WTC11 (cell line): ENCODE measurements at regions not wholly inside any gene's neighbourhood (a gene's known extent, or its start where the extent isn't known, plus 50 kb on each side); places are given as distances from the start of the nearest gene placed in this dataset.

Source experiments
- ATAC-seq: fragments of 200-7000 bp; cut with Tn5 transposase; 2 replicates; pipeline ENCODE4 v1.10.0; 2021; ENCODE audit warnings: mild to moderate bottlenecking, moderate library complexity
- CTCF ChIA-PET: fragments of 300-600 bp; sonication (Branson Sonifier 250); formaldehyde crosslinking; loops from one replicate; lab custom pipeline; 2021; ENCODE audit warnings: antibody characterized with exemption; lab: Charles Lee
- POLR2A ChIA-PET: fragments of 350-600 bp; sonication (Branson Sonifier 250); formaldehyde crosslinking; loops from one replicate; lab custom pipeline; 2021; ENCODE audit warnings: antibody characterized with exemption; lab: Charles Lee
- DNase-seq: peaks from one replicate; pipeline ENCODE4 v3.0.0; 2021; ENCODE audit warnings: low spot score
- H3K27ac Mint-ChIP-seq: 2 replicates; pipeline ENCODE4 v1.8.0; 2021; ENCODE audit warnings: mixed read lengths
- H3K27me3 Mint-ChIP-seq: 2 replicates; pipeline ENCODE4 v1.8.0; 2021; ENCODE audit warnings: low read depth, mild to moderate bottlenecking, moderate library complexity, mixed read lengths
- H3K36me3 Mint-ChIP-seq: 2 replicates; pipeline ENCODE4 v1.8.0; 2021; ENCODE audit warnings: mixed read lengths
- H3K4me1 Mint-ChIP-seq: 2 replicates; pipeline ENCODE4 v1.8.0; 2022; ENCODE audit warnings: mixed read lengths
- H3K4me3 Mint-ChIP-seq: 2 replicates; pipeline ENCODE4 v1.8.0; 2021; ENCODE audit warnings: mild to moderate bottlenecking, moderate library complexity, mixed read lengths
- H3K9me3 Mint-ChIP-seq: 2 replicates; pipeline ENCODE4 v1.8.0; 2021; ENCODE audit warnings: mixed read lengths
- CTCF ChIP-seq: fragments of 200-600 bp; IDR thresholded peaks from 2 replicates; pipeline ENCODE4 v1.8.0; 2022; ENCODE audit warnings: antibody characterized with exemption
- E2F4 ChIP-seq: sonication (generic); formaldehyde crosslinking; IDR thresholded peaks from 2 replicates; pipeline ENCODE4 v1.8.1; 2022; ENCODE audit warnings: low read depth, mild to moderate bottlenecking, moderate library complexity, missing genetic modification reagents, borderline replicate concordance
- EMX1 ChIP-seq: fragments of 250-450 bp; sonication (Bioruptor Pico); IDR thresholded peaks from 2 replicates; pipeline ENCODE4 v1.8.0; 2021; ENCODE audit warnings: mild to moderate bottlenecking
- GRHL2 ChIP-seq: fragments of 250-450 bp; sonication (Bioruptor Pico); IDR thresholded peaks from 2 replicates; pipeline ENCODE4 v1.8.0; 2022; ENCODE audit warnings: mild to moderate bottlenecking, moderate library complexity; ENCODE audit not compliant: insufficient replicate concordance, severe bottlenecking
- HMGXB4 ChIP-seq: sonication (generic); formaldehyde crosslinking; IDR thresholded peaks from 2 replicates; pipeline ENCODE4 v1.8.1; 2023; ENCODE audit warnings: mild to moderate bottlenecking, moderate library complexity, missing genetic modification reagents
- IRF2 ChIP-seq: sonication (generic); formaldehyde crosslinking; IDR thresholded peaks from 2 replicates; pipeline ENCODE4 v1.8.0; 2022; ENCODE audit warnings: low read depth, missing genetic modification reagents, borderline replicate concordance
- NFATC4 ChIP-seq: fragments of 250-450 bp; sonication (Bioruptor Pico); IDR thresholded peaks from 2 replicates; pipeline ENCODE4 v1.9.0; 2021; ENCODE audit warnings: mild to moderate bottlenecking
- OVOL2 ChIP-seq: fragments of 250-450 bp; sonication (Bioruptor Pico); IDR thresholded peaks from 2 replicates; pipeline ENCODE4 v1.9.0; 2021; ENCODE audit warnings: mild to moderate bottlenecking, borderline replicate concordance
- SMAD4 ChIP-seq: sonication (generic); formaldehyde crosslinking; IDR thresholded peaks from 2 replicates; pipeline ENCODE4 v1.8.0; 2022; ENCODE audit warnings: mild to moderate bottlenecking, missing genetic modification reagents
- ZBTB43 ChIP-seq: sonication (generic); formaldehyde crosslinking; IDR thresholded peaks from 2 replicates; pipeline ENCODE4 v1.8.1; 2023; ENCODE audit warnings: mild to moderate bottlenecking, missing genetic modification reagents
- ZNF219 ChIP-seq: sonication (generic); formaldehyde crosslinking; IDR thresholded peaks from 2 replicates; pipeline ENCODE4 v1.8.0; 2023; ENCODE audit warnings: missing genetic modification reagents, mild to moderate bottlenecking, borderline replicate concordance
- ZNF263 ChIP-seq: sonication (generic); formaldehyde crosslinking; IDR thresholded peaks from 2 replicates; pipeline ENCODE4 v1.8.1; 2022; ENCODE audit warnings: low read depth, mild to moderate bottlenecking, moderate library complexity, missing genetic modification reagents
- ZNF396 ChIP-seq: fragments of 250-450 bp; sonication (Bioruptor Pico); IDR thresholded peaks from 2 replicates; pipeline ENCODE4 v1.8.0; 2021; ENCODE audit warnings: mild to moderate bottlenecking, moderate library complexity, borderline replicate concordance
- TF ChIP-seq, protein P1 (sequence below): sonication (generic); formaldehyde crosslinking; IDR thresholded peaks from 2 replicates; pipeline ENCODE4 v1.8.0; 2022; ENCODE audit warnings: mild to moderate bottlenecking, missing genetic modification reagents
- TF ChIP-seq, protein P2 (sequence below): sonication (generic); formaldehyde crosslinking; IDR thresholded peaks from 2 replicates; pipeline ENCODE4 v1.8.0; 2022; ENCODE audit warnings: missing genetic modification reagents

DNA sequence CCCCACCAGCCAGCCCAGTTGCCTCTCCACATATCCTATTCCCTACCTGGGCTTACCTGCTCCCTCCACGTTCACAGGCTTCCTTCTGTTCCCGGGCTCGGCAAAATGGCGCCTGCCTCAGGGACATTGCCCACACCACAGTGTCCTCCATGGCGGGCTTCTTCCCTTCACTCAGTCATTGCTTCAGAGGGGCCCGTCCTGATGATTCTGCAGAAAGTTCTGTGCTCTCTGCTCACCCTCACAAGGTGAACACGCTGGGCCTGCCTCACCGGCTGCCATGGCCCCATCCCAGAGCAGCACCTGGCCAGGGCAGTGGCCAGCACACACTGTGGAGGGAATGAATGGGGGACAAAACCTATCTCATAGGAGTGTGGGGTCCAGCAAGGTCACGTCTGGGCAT, 313.0 kb downstream of the GADD45G start:
- H3K4me3 Mint-ChIP-seq, result no peak overlapping the region
- ChIA-PET POLR2A (no interaction called here), CTCF (interaction anchor here (5.5 kb wide), 1 partner anchor 315 kb away, joined by 63 read pairs; no protein-coding TSS in a partner anchor)
- H3K27ac Mint-ChIP-seq, result no peak overlapping the region
- H3K4me1 Mint-ChIP-seq, result peaks cover 42% of the 10 kb centered on the region
- no peaks in the 10 kb centered on the region for H3K27me3 Mint-ChIP-seq
- H3K9me3 Mint-ChIP-seq, result no peaks in the 10 kb centered on the region
- TF ChIP-seq HMGXB4, result no peak
- TF ChIP-seq ZBTB43, result no peak
- H3K36me3 Mint-ChIP-seq, result no peaks in the 10 kb centered on the region
- no peak for DNase-seq
- ATAC-seq, result no peak

GRCh38 chr9:89919171-89919681, 314.4 kb downstream of the GADD45G start:
- ChIA-PET POLR2A (no interaction called here), CTCF (interaction anchor here (0.6 to 5.5 kb wide), 15 partner anchors 26 to 326 kb away, joined by 3 to 63 read pairs (median 4); partner anchors contain the start of gene GADD45G)
- H3K36me3 Mint-ChIP-seq, result no peaks in the 10 kb centered on the region
- no peaks in the 10 kb centered on the region for H3K27me3 Mint-ChIP-seq
- TF ChIP-seq GRHL2 (no peak), ZNF263 (no peak), CTCF (peak; percentile 33; the same call in 1 of the 2 replicates)
- no peak overlapping the region for H3K27ac Mint-ChIP-seq
- no peaks in the 10 kb centered on the region for H3K9me3 Mint-ChIP-seq
- peak; percentile 94 for ATAC-seq
- peaks cover 45% of the 10 kb centered on the region for H3K4me1 Mint-ChIP-seq
- no peak overlapping the region for H3K4me3 Mint-ChIP-seq
- peak; percentile 67 for DNase-seq

DNA sequence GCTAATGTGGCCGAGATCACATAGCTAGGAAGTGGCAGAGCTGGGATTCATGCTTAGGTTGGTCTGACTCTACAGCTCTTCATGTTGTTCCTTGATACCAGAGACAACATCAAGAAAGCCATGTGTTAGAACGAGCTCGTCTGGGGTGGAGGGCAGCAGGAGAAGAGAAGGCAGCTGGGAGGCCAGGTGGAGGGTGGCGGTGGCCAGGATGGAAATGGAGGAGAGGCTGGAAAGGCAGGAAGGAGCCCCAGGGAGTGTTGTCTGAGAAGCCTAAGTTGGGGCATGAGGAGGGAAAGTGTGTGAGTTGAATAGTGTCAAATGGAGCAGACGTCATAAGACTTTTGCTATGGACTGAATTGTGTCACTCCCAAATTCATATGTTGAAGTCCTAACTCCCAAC, 315.3 kb downstream of the GADD45G start:
- H3K27me3 Mint-ChIP-seq, result no peaks in the 10 kb centered on the region
- no peak overlapping the region for H3K4me3 Mint-ChIP-seq
- ATAC-seq, result no peak
- TF ChIP-seq, protein P1, sequence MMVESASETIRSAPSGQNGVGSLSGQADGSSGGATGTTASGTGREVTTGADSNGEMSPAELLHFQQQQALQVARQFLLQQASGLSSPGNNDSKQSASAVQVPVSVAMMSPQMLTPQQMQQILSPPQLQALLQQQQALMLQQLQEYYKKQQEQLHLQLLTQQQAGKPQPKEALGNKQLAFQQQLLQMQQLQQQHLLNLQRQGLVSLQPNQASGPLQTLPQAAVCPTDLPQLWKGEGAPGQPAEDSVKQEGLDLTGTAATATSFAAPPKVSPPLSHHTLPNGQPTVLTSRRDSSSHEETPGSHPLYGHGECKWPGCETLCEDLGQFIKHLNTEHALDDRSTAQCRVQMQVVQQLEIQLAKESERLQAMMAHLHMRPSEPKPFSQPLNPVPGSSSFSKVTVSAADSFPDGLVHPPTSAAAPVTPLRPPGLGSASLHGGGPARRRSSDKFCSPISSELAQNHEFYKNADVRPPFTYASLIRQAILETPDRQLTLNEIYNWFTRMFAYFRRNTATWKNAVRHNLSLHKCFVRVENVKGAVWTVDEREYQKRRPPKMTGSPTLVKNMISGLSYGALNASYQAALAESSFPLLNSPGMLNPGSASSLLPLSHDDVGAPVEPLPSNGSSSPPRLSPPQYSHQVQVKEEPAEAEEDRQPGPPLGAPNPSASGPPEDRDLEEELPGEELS (CRISPR knock-in tag), result no peak
- TF ChIP-seq SMAD4 (no peak), ZNF396 (no peak), IRF2 (no peak), ZNF219 (CRISPR knock-in tag) (no peak), NFATC4 (CRISPR knock-in tag) (no peak), OVOL2 (CRISPR knock-in tag) (no peak), EMX1 (CRISPR knock-in tag) (no peak), E2F4 (CRISPR knock-in tag) (no peak)
- TF ChIP-seq, protein P2, sequence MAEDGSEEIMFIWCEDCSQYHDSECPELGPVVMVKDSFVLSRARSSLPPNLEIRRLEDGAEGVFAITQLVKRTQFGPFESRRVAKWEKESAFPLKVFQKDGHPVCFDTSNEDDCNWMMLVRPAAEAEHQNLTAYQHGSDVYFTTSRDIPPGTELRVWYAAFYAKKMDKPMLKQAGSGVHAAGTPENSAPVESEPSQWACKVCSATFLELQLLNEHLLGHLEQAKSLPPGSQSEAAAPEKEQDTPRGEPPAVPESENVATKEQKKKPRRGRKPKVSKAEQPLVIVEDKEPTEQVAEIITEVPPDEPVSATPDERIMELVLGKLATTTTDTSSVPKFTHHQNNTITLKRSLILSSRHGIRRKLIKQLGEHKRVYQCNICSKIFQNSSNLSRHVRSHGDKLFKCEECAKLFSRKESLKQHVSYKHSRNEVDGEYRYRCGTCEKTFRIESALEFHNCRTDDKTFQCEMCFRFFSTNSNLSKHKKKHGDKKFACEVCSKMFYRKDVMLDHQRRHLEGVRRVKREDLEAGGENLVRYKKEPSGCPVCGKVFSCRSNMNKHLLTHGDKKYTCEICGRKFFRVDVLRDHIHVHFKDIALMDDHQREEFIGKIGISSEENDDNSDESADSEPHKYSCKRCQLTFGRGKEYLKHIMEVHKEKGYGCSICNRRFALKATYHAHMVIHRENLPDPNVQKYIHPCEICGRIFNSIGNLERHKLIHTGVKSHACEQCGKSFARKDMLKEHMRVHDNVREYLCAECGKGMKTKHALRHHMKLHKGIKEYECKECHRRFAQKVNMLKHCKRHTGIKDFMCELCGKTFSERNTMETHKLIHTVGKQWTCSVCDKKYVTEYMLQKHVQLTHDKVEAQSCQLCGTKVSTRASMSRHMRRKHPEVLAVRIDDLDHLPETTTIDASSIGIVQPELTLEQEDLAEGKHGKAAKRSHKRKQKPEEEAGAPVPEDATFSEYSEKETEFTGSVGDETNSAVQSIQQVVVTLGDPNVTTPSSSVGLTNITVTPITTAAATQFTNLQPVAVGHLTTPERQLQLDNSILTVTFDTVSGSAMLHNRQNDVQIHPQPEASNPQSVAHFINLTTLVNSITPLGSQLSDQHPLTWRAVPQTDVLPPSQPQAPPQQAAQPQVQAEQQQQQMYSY (CRISPR knock-in tag), result no peak

More for the DNA sequence above, 315.3 kb downstream of the GADD45G start:
- ChIA-PET CTCF (interaction anchor here (1.0 to 5.5 kb wide), 8 partner anchors 25 to 327 kb away, joined by 3 to 63 read pairs (median 6); no protein-coding TSS in a partner anchor), POLR2A (no interaction called here)
- Mint-ChIP-seq H3K27ac (no peak overlapping the region), H3K36me3 (no peaks in the 10 kb centered on the region), H3K4me1 (peaks cover 45% of the 10 kb centered on the region), H3K9me3 (no peaks in the 10 kb centered on the region)
- no peak for DNase-seq
